ENCODE measurements at regions not wholly inside any gene's neighbourhood (a gene's known extent, or its start where the extent isn't known, plus 50 kb on each side); places are given as distances from the start of the nearest gene placed in this dataset.
"Not testable (repeated sequence)": the region's sequence is repeated elsewhere in the genome, so short reads cannot be mapped to it uniquely, and the experiment has no call there.

DNA sequence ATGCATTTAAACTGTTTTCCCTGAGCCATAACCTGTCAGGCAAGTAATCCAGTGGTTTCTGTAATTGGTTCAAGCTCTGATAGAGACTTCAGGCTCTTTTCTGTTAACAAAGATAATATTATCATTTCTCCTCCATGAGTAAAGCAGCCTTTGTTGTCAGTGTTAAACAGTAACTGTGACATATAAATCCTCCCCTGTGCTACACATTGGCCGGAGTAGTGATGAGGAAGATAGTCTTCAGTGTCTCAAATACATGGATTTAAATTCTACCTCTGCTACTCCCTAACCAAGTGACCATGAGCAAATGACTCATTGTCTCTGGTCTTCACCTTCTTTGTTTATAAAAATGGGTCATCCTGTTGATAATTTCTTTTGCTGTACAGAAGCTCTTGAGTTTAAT lies 615.5 kb upstream of the CHD1 start:
- no peak for ATAC-seq (ENCODE audit: low FRiP score)
- 23 to 24% methylated on average over 1 of the region's 1 CpG for WGBS, 2 donors
- no peaks in the 10 kb centered on the region for H3K9me3 ChIP-seq (ENCODE audit: control insufficient read depth, low read length)
- H3K27me3 ChIP-seq (ENCODE audit: control insufficient read depth in 1 of 2, insufficient read depth in 2 of 2, low read length in 1 of 2), result no peaks in the 10 kb centered on the region
- H3K4me1 ChIP-seq (ENCODE audit: control insufficient read depth in 1 of 2, insufficient read depth in 2 of 2, low read length in 2 of 2), result no peaks in the 10 kb centered on the region
- no peak overlapping the region for H3K27ac ChIP-seq (ENCODE audit: low read depth in 1 of 2, low read length in 2 of 2)
- DNase-seq, result no peak
- intact Hi-C loops (cut with DNase I), result no loop called here
- no peaks in the 10 kb centered on the region for H3K36me3 ChIP-seq (ENCODE audit: control insufficient read depth in 1 of 2, insufficient read depth in 2 of 2, low read length in 1 of 2)
- H3K4me3 ChIP-seq (ENCODE audit: low read length in 2 of 2), result no peak overlapping the region

DNA sequence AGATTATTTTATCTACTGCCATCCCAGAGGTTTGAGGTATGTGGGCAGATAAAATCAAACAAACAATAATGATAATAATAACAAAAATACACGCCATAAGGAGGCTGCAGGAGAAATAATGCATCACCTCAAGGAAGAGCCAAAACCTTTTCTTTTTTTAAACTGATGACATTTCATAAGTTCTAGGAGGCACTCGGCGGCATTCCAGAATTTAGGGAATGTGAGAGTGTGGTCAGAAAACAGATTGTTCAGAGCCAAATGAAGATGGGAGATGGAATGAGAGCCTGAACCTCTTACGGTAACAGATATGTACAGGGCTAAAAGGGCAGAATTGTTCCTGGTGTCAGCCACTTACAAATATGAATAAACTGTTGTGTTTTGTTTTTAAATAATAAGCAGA lies 615.0 kb upstream of the CHD1 start:
- no peaks in the 10 kb centered on the region for H3K4me1 ChIP-seq (ENCODE audit: control insufficient read depth in 1 of 2, insufficient read depth in 2 of 2, low read length in 2 of 2)
- H3K9me3 ChIP-seq (ENCODE audit: control insufficient read depth, low read length), result no peaks in the 10 kb centered on the region
- 16 to 33% methylated on average over 4 of the region's 4 CpGs for WGBS, 2 donors
- H3K27ac ChIP-seq (ENCODE audit: low read depth in 1 of 2, low read length in 2 of 2), result no peak overlapping the region
- intact Hi-C loops (cut with DNase I), result no loop called here
- H3K27me3 ChIP-seq (ENCODE audit: control insufficient read depth in 1 of 2, insufficient read depth in 2 of 2, low read length in 1 of 2), result no peaks in the 10 kb centered on the region
- H3K4me3 ChIP-seq (ENCODE audit: low read length in 2 of 2), result no peak overlapping the region
- no peak for ATAC-seq (ENCODE audit: low FRiP score)
- DNase-seq, result no peak
- H3K36me3 ChIP-seq (ENCODE audit: control insufficient read depth in 1 of 2, insufficient read depth in 2 of 2, low read length in 1 of 2), result no peaks in the 10 kb centered on the region

DNA sequence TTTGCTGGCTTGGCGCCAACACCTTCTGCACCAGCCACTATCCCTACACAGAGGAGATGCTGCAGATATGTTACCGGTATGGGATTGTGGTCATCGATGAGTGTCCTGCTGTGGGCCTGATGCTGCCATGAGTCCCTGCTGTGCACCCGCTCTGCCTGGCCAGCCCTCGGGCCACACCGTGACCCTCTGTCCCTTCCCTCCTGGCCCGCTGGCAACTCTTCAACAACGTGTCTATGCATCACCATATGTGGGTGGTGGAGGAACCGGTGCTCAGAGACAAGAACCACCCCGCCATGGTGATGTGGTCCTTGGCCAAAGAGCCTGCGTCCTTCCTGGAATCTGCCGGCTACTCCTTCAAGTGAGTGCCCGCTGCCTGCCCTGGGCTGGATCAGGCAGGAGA lies 605.4 kb upstream of the CHD1 start:
- H3K27ac ChIP-seq (ENCODE audit: low read depth in 1 of 2, low read length in 2 of 2); H3K27me3 ChIP-seq (ENCODE audit: control insufficient read depth in 1 of 2, insufficient read depth in 2 of 2, low read length in 1 of 2); intact Hi-C loops (cut with DNase I); DNase-seq; H3K9me3 ChIP-seq (ENCODE audit: control insufficient read depth, low read length); H3K4me3 ChIP-seq (ENCODE audit: low read length in 2 of 2); H3K36me3 ChIP-seq (ENCODE audit: control insufficient read depth in 1 of 2, insufficient read depth in 2 of 2, low read length in 1 of 2); H3K4me1 ChIP-seq (ENCODE audit: control insufficient read depth in 1 of 2, insufficient read depth in 2 of 2, low read length in 2 of 2): not testable (repeated sequence)
- 89 to 91% methylated on average over 9 to 13 of the region's 13 CpGs for WGBS, 2 donors
- ATAC-seq (ENCODE audit: low FRiP score), result peak; percentile 59

DNA sequence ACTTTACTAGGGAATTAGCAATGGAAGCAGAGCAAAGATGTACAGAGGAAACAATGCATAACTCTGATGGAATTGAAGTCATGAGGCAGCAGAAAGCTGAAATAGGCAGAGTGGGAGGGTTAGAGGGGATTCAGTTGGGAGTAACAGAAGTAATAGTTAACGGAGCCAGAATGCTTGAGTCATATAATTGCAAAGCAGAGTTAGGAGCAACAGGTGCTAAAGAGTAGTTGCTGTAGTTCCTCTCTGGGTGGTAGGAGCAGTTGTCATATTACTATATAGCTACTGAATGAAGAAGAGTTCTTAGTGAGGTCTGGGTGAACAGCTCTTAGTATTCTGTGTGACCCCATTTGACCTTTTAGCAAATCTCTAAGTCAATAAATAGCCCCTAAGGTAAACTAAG lies 592.9 kb upstream of the CHD1 start:
- DNase-seq; H3K36me3 ChIP-seq (ENCODE audit: control insufficient read depth in 1 of 2, insufficient read depth in 2 of 2, low read length in 1 of 2); H3K27me3 ChIP-seq (ENCODE audit: control insufficient read depth in 1 of 2, insufficient read depth in 2 of 2, low read length in 1 of 2); H3K4me3 ChIP-seq (ENCODE audit: low read length in 2 of 2); H3K27ac ChIP-seq (ENCODE audit: low read depth in 1 of 2, low read length in 2 of 2); H3K9me3 ChIP-seq (ENCODE audit: control insufficient read depth, low read length); intact Hi-C loops (cut with DNase I); ATAC-seq (ENCODE audit: low FRiP score); H3K4me1 ChIP-seq (ENCODE audit: control insufficient read depth in 1 of 2, insufficient read depth in 2 of 2, low read length in 2 of 2): not testable (repeated sequence)
- WGBS, 2 donors, result 50 to 58% methylated on average over 1 of the region's 1 CpG

DNA sequence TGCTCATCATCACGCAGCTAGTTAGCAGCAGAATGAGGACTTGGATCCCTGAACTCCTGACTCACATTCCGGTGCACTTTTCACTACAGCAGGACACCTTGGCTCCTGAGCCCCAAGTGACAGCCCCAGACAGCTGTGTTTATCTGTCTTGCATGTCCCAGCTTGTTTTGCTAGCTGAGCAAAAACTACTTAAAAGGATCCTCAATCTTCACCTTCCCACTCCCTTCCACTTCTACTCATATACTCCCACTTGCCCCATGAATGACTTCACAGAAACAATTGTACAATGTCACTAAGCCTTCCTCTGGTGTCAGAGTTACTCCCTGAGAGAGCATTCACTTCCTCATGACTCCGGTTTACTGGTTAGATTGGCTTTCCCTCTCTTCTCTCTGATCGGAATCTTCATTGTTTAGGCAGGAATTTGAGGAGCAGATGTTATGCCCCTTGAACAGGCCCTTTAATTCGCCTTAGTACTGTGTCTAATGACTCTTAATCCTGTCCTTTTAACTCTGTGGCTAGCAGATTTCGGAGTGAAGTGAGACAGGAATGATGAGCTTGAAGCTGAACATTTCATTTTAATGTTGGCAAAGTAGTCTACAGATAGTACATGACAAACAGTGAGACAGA lies 587.2 kb upstream of the CHD1 start:
- WGBS, 2 donors, result 30 to 44% methylated on average over 4 to 5 of the region's 6 CpGs
- H3K27me3 ChIP-seq (ENCODE audit: control insufficient read depth in 1 of 2, insufficient read depth in 2 of 2, low read length in 1 of 2); DNase-seq; ATAC-seq (ENCODE audit: low FRiP score); H3K9me3 ChIP-seq (ENCODE audit: control insufficient read depth, low read length); H3K4me3 ChIP-seq (ENCODE audit: low read length in 2 of 2); H3K36me3 ChIP-seq (ENCODE audit: control insufficient read depth in 1 of 2, insufficient read depth in 2 of 2, low read length in 1 of 2); H3K27ac ChIP-seq (ENCODE audit: low read depth in 1 of 2, low read length in 2 of 2); H3K4me1 ChIP-seq (ENCODE audit: control insufficient read depth in 1 of 2, insufficient read depth in 2 of 2, low read length in 2 of 2); intact Hi-C loops (cut with DNase I): not testable (repeated sequence)

GRCh38 chr5:99510237-99510866 lies 581.5 kb upstream of the CHD1 start:
- H3K9me3 ChIP-seq (ENCODE audit: control insufficient read depth, low read length); H3K36me3 ChIP-seq (ENCODE audit: control insufficient read depth in 1 of 2, insufficient read depth in 2 of 2, low read length in 1 of 2); H3K4me3 ChIP-seq (ENCODE audit: low read length in 2 of 2); DNase-seq; intact Hi-C loops (cut with DNase I); ATAC-seq (ENCODE audit: low FRiP score); H3K4me1 ChIP-seq (ENCODE audit: control insufficient read depth in 1 of 2, insufficient read depth in 2 of 2, low read length in 2 of 2); H3K27me3 ChIP-seq (ENCODE audit: control insufficient read depth in 1 of 2, insufficient read depth in 2 of 2, low read length in 1 of 2); H3K27ac ChIP-seq (ENCODE audit: low read depth in 1 of 2, low read length in 2 of 2): not testable (repeated sequence)
- 64 to 92% methylated on average over 1 of the region's 1 CpG for WGBS, 2 donors

DNA sequence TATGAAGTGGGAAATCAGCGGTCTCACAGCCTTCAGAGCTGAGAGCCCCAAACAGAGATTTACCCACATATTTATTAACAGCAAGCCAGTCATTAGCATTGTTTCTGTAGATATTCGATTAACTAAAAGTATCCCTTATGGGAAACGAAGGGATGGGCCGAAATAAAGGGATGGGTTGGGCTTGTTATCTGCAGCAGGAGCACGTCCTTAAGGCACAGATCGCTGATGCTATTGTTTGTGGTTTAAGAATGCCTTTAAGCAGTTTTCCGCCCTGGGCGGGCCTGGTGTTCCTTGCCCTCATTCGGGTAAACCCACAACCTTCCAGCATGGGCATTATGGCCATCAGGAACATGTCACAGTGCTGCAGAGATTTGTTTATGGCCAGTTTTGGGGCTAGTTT lies 580.3 kb upstream of the CHD1 start:
- H3K4me3 ChIP-seq (ENCODE audit: low read length in 2 of 2); H3K27ac ChIP-seq (ENCODE audit: low read depth in 1 of 2, low read length in 2 of 2); DNase-seq; H3K4me1 ChIP-seq (ENCODE audit: control insufficient read depth in 1 of 2, insufficient read depth in 2 of 2, low read length in 2 of 2); H3K9me3 ChIP-seq (ENCODE audit: control insufficient read depth, low read length); H3K27me3 ChIP-seq (ENCODE audit: control insufficient read depth in 1 of 2, insufficient read depth in 2 of 2, low read length in 1 of 2); intact Hi-C loops (cut with DNase I); ATAC-seq (ENCODE audit: low FRiP score); H3K36me3 ChIP-seq (ENCODE audit: control insufficient read depth in 1 of 2, insufficient read depth in 2 of 2, low read length in 1 of 2): not testable (repeated sequence)
- 77 to 80% methylated on average over 9 of the region's 9 CpGs for WGBS, 2 donors

- ATAC-seq (ENCODE audit: low FRiP score); DNase-seq: not testable (repeated sequence)
- 71 to 79% methylated on average over 4 of the region's 4 CpGs for WGBS, 2 donors
These were observed 566.6 kb upstream of the CHD1 start for GRCh38 chr5:99495456-99495855.

GRCh38 chr5:99478450-99478849 lies 549.6 kb upstream of the CHD1 start:
- DNase-seq; intact Hi-C loops (cut with DNase I): not testable (repeated sequence)
- WGBS, 2 donors, result 62 to 67% methylated on average over 2 of the region's 2 CpGs

More at GRCh38 chr5:99495456-99495855, 566.6 kb upstream of the CHD1 start:
- H3K27me3 ChIP-seq (ENCODE audit: control insufficient read depth in 1 of 2, insufficient read depth in 2 of 2, low read length in 1 of 2); H3K36me3 ChIP-seq (ENCODE audit: control insufficient read depth in 1 of 2, insufficient read depth in 2 of 2, low read length in 1 of 2); H3K27ac ChIP-seq (ENCODE audit: low read depth in 1 of 2, low read length in 2 of 2); H3K9me3 ChIP-seq (ENCODE audit: control insufficient read depth, low read length); H3K4me3 ChIP-seq (ENCODE audit: low read length in 2 of 2); H3K4me1 ChIP-seq (ENCODE audit: control insufficient read depth in 1 of 2, insufficient read depth in 2 of 2, low read length in 2 of 2); intact Hi-C loops (cut with DNase I): not testable (repeated sequence)

More at GRCh38 chr5:99478450-99478849, 549.6 kb upstream of the CHD1 start:
- H3K27ac ChIP-seq (ENCODE audit: low read depth in 1 of 2, low read length in 2 of 2); ATAC-seq (ENCODE audit: low FRiP score); H3K9me3 ChIP-seq (ENCODE audit: control insufficient read depth, low read length); H3K36me3 ChIP-seq (ENCODE audit: control insufficient read depth in 1 of 2, insufficient read depth in 2 of 2, low read length in 1 of 2); H3K27me3 ChIP-seq (ENCODE audit: control insufficient read depth in 1 of 2, insufficient read depth in 2 of 2, low read length in 1 of 2); H3K4me1 ChIP-seq (ENCODE audit: control insufficient read depth in 1 of 2, insufficient read depth in 2 of 2, low read length in 2 of 2); H3K4me3 ChIP-seq (ENCODE audit: low read length in 2 of 2): not testable (repeated sequence)
